OCI-LY1 (cell line): ENCODE measurements at regions not wholly inside any gene's neighbourhood (a gene's known extent, or its start where the extent isn't known, plus 50 kb on each side); places are given as distances from the start of the nearest gene placed in this dataset.

Source experiments
- H2AFZ ChIP-seq: fragments of 200-600 bp; sonication (generic), shearing (Covaris generic); 2 replicates; pipeline ENCODE4 v1.6.0; 2014; ENCODE audit warnings: antibody characterized with exemption, mild to moderate bottlenecking, low read length
- H3F3A ChIP-seq: fragments of 200-600 bp; sonication (generic), shearing (Covaris generic); 2 replicates; pipeline ENCODE4 v1.6.0; 2014; ENCODE audit warnings: mild to moderate bottlenecking, antibody characterized with exemption, low read length, moderate library complexity; ENCODE audit not compliant: insufficient read depth
- H3K27ac ChIP-seq: fragments of 200-600 bp; sonication (generic); 2 replicates; pipeline ENCODE4 v1.5.1; 2014; ENCODE audit warnings: low read length, mixed run types, mild to moderate bottlenecking, low read depth; ENCODE audit not compliant: poor library complexity, severe bottlenecking
- H3K27me3 ChIP-seq: fragments of 200-600 bp; sonication (generic); 2 replicates; pipeline ENCODE4 v1.6.0; 2014; ENCODE audit warnings: antibody characterized with exemption, mild to moderate bottlenecking, low read length, moderate library complexity; ENCODE audit not compliant: insufficient read depth
- H3K36me3 ChIP-seq: fragments of 200-600 bp; sonication (generic); 2 replicates; pipeline ENCODE4 v1.6.1; 2014; ENCODE audit warnings: mild to moderate bottlenecking, antibody characterized with exemption, low read length, moderate library complexity, mixed read lengths; ENCODE audit not compliant: insufficient read depth
- H3K4me1 ChIP-seq: fragments of 200-600 bp; sonication (generic); 2 replicates; pipeline ENCODE4 v1.5.1; 2014; ENCODE audit warnings: mild to moderate bottlenecking, low read length, moderate library complexity; ENCODE audit not compliant: insufficient read depth, severe bottlenecking
- H3K4me2 ChIP-seq: fragments of 200-600 bp; sonication (generic), shearing (Covaris generic); 2 replicates; pipeline ENCODE4 v1.6.1; 2014; ENCODE audit warnings: low read length
- H3K4me3 ChIP-seq: fragments of 200-600 bp; sonication (generic); 2 replicates; pipeline ENCODE4 v1.5.1; 2014; ENCODE audit warnings: low read length, low read depth, mild to moderate bottlenecking, mixed read lengths; ENCODE audit not compliant: poor library complexity, severe bottlenecking
- H3K79me2 ChIP-seq: fragments of 200-600 bp; shearing (Covaris generic); 2 replicates; pipeline ENCODE4 v1.6.1; 2016; ENCODE audit warnings: mixed run types, low read length, mixed read lengths; ENCODE audit not compliant: insufficient read depth
- H3K9ac ChIP-seq: fragments of 200-600 bp; sonication (generic), shearing (Covaris generic); 2 replicates; pipeline ENCODE4 v1.6.1; 2014; ENCODE audit warnings: mild to moderate bottlenecking, low read length, mixed read lengths
- H3K9me2 ChIP-seq: fragments of 200-600 bp; sonication (generic), shearing (Covaris generic); 2 replicates; pipeline ENCODE4 v1.6.1; 2014; ENCODE audit warnings: low read depth, mild to moderate bottlenecking, low read length, mixed read lengths
- H3K9me3 ChIP-seq: fragments of 200-600 bp; shearing (Covaris generic); 2 replicates; pipeline ENCODE4 v1.6.1; 2014; ENCODE audit warnings: low read length, mixed read lengths
- H4K20me1 ChIP-seq: fragments of 200-600 bp; sonication (generic), shearing (Covaris generic); 2 replicates; pipeline ENCODE4 v1.6.0; 2016; ENCODE audit warnings: mild to moderate bottlenecking, low read length; ENCODE audit not compliant: insufficient read depth
- EZH2 ChIP-seq: fragments of 200-600 bp; sonication (generic), shearing (Covaris generic); IDR thresholded peaks from 2 replicates; pipeline ENCODE4 v1.8.0; 2017; ENCODE audit warnings: borderline replicate concordance, mixed run types, mild to moderate bottlenecking, antibody characterized with exemption, low read length, moderate library complexity, mixed read lengths
- TF ChIP-seq, protein P1 (sequence below): fragments of 200-600 bp; sonication (generic), shearing (Covaris generic); IDR thresholded peaks from 2 replicates; pipeline ENCODE4 v1.5.1; 2017; ENCODE audit warnings: mild to moderate bottlenecking, antibody characterized with exemption, low read length, moderate library complexity, mixed read lengths

GRCh38 chr9:2375114-2375513 lies 246.5 kb upstream of the VLDLR start:
- TF ChIP-seq, protein P1, sequence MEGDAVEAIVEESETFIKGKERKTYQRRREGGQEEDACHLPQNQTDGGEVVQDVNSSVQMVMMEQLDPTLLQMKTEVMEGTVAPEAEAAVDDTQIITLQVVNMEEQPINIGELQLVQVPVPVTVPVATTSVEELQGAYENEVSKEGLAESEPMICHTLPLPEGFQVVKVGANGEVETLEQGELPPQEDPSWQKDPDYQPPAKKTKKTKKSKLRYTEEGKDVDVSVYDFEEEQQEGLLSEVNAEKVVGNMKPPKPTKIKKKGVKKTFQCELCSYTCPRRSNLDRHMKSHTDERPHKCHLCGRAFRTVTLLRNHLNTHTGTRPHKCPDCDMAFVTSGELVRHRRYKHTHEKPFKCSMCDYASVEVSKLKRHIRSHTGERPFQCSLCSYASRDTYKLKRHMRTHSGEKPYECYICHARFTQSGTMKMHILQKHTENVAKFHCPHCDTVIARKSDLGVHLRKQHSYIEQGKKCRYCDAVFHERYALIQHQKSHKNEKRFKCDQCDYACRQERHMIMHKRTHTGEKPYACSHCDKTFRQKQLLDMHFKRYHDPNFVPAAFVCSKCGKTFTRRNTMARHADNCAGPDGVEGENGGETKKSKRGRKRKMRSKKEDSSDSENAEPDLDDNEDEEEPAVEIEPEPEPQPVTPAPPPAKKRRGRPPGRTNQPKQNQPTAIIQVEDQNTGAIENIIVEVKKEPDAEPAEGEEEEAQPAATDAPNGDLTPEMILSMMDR, result no peak
- TF ChIP-seq EZH2, result no peak

DNA sequence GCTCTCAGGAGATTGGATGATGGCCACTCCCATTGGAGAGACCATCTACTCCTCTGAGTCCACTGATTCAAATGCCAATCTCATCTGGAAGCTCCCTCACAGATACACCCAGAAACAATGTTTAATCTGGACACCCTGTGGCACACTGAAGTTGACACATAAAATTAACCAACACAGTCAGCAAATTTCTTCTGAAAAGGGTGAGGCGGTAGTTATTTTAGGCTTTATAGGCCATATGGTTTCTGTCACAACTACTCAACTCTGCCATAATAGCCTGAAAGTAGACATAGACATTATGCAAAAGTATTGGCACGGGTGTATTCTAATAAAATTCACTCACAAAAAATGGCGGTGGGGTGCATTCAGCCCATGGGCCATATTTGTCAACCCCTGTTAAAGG lies 244.5 kb upstream of the VLDLR start:
- Histone ChIP-seq H4K20me1 (no peaks in the 10 kb centered on the region), H3K4me3 (no peak overlapping the region), H3K4me1 (no peaks in the 10 kb centered on the region), H3K9me3 (no peaks in the 10 kb centered on the region), H3K27ac (no peak overlapping the region), H3F3A (no peaks in the 10 kb centered on the region), H3K27me3 (no peaks in the 10 kb centered on the region), H3K9me2 (no peaks in the 10 kb centered on the region), H3K4me2 (no peak overlapping the region), H3K79me2 (no peaks in the 10 kb centered on the region), H2AFZ (no peak overlapping the region), H3K9ac (no peak overlapping the region), H3K36me3 (no peaks in the 10 kb centered on the region)
- TF ChIP-seq EZH2, result no peak
- TF ChIP-seq, protein P1, result no peak

More at GRCh38 chr9:2375114-2375513, 246.5 kb upstream of the VLDLR start:
- H3K4me2 ChIP-seq, result no peak overlapping the region
- no peak overlapping the region for H3K27ac ChIP-seq
- no peak overlapping the region for H3K4me3 ChIP-seq
- no peak overlapping the region for H3K9ac ChIP-seq
- H3F3A ChIP-seq, result no peaks in the 10 kb centered on the region
- no peaks in the 10 kb centered on the region for H3K9me2 ChIP-seq
- H4K20me1 ChIP-seq, result no peaks in the 10 kb centered on the region
- no peak overlapping the region for H2AFZ ChIP-seq
- H3K4me1 ChIP-seq, result no peaks in the 10 kb centered on the region
- no peaks in the 10 kb centered on the region for H3K9me3 ChIP-seq
- no peaks in the 10 kb centered on the region for H3K27me3 ChIP-seq
- no peaks in the 10 kb centered on the region for H3K36me3 ChIP-seq
- no peaks in the 10 kb centered on the region for H3K79me2 ChIP-seq

GRCh38 chr9:2377834-2378233 lies 243.8 kb upstream of the VLDLR start:
- no peaks in the 10 kb centered on the region for H3K9me2 ChIP-seq
- no peaks in the 10 kb centered on the region for H3F3A ChIP-seq
- no peaks in the 10 kb centered on the region for H3K27me3 ChIP-seq
- H3K4me3 ChIP-seq, result no peak overlapping the region
- H3K9me3 ChIP-seq, result no peaks in the 10 kb centered on the region
- H2AFZ ChIP-seq, result no peak overlapping the region
- H3K36me3 ChIP-seq, result no peaks in the 10 kb centered on the region
- no peaks in the 10 kb centered on the region for H3K4me1 ChIP-seq
- H3K79me2 ChIP-seq, result no peaks in the 10 kb centered on the region
- no peak overlapping the region for H3K27ac ChIP-seq
- no peak overlapping the region for H3K9ac ChIP-seq
- H3K4me2 ChIP-seq, result no peak overlapping the region
- no peaks in the 10 kb centered on the region for H4K20me1 ChIP-seq
- TF ChIP-seq, protein P1, result no peak
- no peak for TF ChIP-seq EZH2
